Ishikawa (cell line): ENCODE measurements at regions not wholly inside any gene's neighbourhood (a gene's known extent, or its start where the extent isn't known, plus 50 kb on each side); places are given as distances from the start of the nearest gene placed in this dataset.

ENCODE experiments used
- CEBPB ChIP-seq: IDR thresholded peaks from 2 replicates; pipeline ENCODE4 v1.6.1; 2012
- CREB1 ChIP-seq: IDR thresholded peaks from 2 replicates; pipeline ENCODE4 v1.6.1; 2012; ENCODE audit warnings: low read depth
- EGR1 ChIP-seq: IDR thresholded peaks from 2 replicates; pipeline ENCODE4 v1.6.1; 2012
- EP300 ChIP-seq: IDR thresholded peaks from 2 replicates; pipeline ENCODE4 v1.6.1; 2012; ENCODE audit warnings: borderline replicate concordance
- FOXM1 ChIP-seq: IDR thresholded peaks from 2 replicates; pipeline ENCODE4 v1.6.1; 2012; ENCODE audit warnings: low read depth, borderline replicate concordance
- NFIC ChIP-seq: IDR thresholded peaks from 2 replicates; pipeline ENCODE4 v1.6.1; 2012
- RAD21 ChIP-seq: IDR thresholded peaks from 2 replicates; pipeline ENCODE4 v1.6.1; 2012; ENCODE audit warnings: low read depth
- TAF1 ChIP-seq: IDR thresholded peaks from 2 replicates; pipeline ENCODE4 v1.6.1; 2012; ENCODE audit warnings: low read depth, mild to moderate bottlenecking
- TCF12 ChIP-seq: IDR thresholded peaks from 2 replicates; pipeline ENCODE4 v1.6.1; 2012; ENCODE audit warnings: low read depth
- TEAD4 ChIP-seq: IDR thresholded peaks from 2 replicates; pipeline ENCODE4 v1.6.1; 2012
- USF1 ChIP-seq: IDR thresholded peaks from 2 replicates; pipeline ENCODE4 v1.6.1; 2012
- YY1 ChIP-seq: IDR thresholded peaks from 2 replicates; pipeline ENCODE4 v1.6.1; 2012; ENCODE audit warnings: low read depth
- ZBTB7A ChIP-seq: IDR thresholded peaks from 2 replicates; pipeline ENCODE4 v1.6.1; 2012; ENCODE audit warnings: low read depth
- TF ChIP-seq, protein P1 (sequence below): IDR thresholded peaks from 2 replicates; pipeline ENCODE4 v1.6.1; 2012; ENCODE audit warnings: low read depth, mild to moderate bottlenecking
- TF ChIP-seq, protein P2 (sequence below): IDR thresholded peaks from 2 replicates; pipeline ENCODE4 v1.6.1; 2012

- TF ChIP-seq RAD21 (no peak), FOXM1 (no peak), EP300 (no peak), TEAD4 (no peak), CEBPB (no peak), TAF1 (no peak), USF1 (no peak), NFIC (no peak), EGR1 (no peak), ZBTB7A (no peak), CREB1 (no peak)
- TF ChIP-seq, protein P1, sequence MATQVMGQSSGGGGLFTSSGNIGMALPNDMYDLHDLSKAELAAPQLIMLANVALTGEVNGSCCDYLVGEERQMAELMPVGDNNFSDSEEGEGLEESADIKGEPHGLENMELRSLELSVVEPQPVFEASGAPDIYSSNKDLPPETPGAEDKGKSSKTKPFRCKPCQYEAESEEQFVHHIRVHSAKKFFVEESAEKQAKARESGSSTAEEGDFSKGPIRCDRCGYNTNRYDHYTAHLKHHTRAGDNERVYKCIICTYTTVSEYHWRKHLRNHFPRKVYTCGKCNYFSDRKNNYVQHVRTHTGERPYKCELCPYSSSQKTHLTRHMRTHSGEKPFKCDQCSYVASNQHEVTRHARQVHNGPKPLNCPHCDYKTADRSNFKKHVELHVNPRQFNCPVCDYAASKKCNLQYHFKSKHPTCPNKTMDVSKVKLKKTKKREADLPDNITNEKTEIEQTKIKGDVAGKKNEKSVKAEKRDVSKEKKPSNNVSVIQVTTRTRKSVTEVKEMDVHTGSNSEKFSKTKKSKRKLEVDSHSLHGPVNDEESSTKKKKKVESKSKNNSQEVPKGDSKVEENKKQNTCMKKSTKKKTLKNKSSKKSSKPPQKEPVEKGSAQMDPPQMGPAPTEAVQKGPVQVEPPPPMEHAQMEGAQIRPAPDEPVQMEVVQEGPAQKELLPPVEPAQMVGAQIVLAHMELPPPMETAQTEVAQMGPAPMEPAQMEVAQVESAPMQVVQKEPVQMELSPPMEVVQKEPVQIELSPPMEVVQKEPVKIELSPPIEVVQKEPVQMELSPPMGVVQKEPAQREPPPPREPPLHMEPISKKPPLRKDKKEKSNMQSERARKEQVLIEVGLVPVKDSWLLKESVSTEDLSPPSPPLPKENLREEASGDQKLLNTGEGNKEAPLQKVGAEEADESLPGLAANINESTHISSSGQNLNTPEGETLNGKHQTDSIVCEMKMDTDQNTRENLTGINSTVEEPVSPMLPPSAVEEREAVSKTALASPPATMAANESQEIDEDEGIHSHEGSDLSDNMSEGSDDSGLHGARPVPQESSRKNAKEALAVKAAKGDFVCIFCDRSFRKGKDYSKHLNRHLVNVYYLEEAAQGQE = no peak
- TF ChIP-seq, protein P2, sequence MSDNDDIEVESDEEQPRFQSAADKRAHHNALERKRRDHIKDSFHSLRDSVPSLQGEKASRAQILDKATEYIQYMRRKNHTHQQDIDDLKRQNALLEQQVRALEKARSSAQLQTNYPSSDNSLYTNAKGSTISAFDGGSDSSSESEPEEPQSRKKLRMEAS = no peak
These were observed 266.7 kb upstream of the CHRM2 start for GRCh38 chr7:136601772-136602171.

DNA sequence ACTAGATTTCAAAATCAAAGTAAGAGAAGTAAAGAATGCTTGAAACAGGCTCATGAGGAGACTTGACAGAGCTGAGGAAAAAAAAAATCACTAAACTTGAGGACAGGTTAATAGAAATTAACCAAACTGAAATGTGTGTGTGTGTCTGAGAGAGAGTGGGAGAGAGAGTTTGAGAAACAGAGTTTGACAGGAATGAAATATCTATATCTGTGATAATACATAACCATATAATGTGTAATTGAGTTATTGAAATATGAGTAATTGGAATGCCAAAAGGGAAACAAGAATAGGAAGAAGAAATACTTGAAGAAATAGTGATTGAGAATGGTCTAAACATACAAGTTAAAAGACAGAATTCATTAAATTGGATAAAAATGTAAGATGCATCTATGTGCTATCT lies 268.0 kb upstream of the CHRM2 start:
- TF ChIP-seq RAD21 (no peak), EGR1 (no peak), ZBTB7A (no peak), TEAD4 (no peak), USF1 (no peak), TAF1 (no peak)
- TF ChIP-seq, protein P2 = no peak

GRCh38 chr7:136594739-136595144 lies 273.7 kb upstream of the CHRM2 start:
- TF ChIP-seq FOXM1 (no peak), CEBPB (no peak), TEAD4 (no peak), USF1 (no peak), ZBTB7A (no peak), TAF1 (no peak), YY1 (no peak), CREB1 (no peak)
- TF ChIP-seq, protein P1 = no peak
- TF ChIP-seq, protein P2 = no peak

DNA sequence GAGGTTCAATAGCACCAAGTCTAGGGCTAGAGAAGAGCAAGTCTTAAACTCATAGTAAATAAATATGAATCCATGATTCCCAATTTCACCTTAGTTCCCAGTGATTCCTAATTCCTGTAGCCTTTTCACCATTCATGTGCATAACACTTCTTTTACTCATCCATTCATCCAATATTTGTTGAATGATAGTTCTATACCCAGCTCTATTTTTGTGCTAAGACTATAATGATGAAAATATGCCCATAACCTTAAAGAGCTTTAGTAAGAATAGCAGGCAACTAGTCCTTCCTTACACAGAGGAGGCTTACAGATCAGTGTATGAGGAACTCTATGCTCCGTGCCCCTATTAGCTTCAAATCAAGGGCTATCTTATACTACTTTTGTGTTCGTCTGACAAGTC lies 280.2 kb upstream of the CHRM2 start:
- TF ChIP-seq CEBPB (no peak), TAF1 (no peak), TCF12 (no peak), CREB1 (no peak), RAD21 (no peak), TEAD4 (no peak), USF1 (no peak), YY1 (no peak), EGR1 (no peak), EP300 (no peak), ZBTB7A (no peak), NFIC (no peak), FOXM1 (no peak)
- TF ChIP-seq, protein P2 = no peak
- TF ChIP-seq, protein P1 = no peak
